HCT116 (cell line): ENCODE measurements at regions not wholly inside any gene's neighbourhood (a gene's known extent, or its start where the extent isn't known, plus 50 kb on each side); places are given as distances from the start of the nearest gene placed in this dataset.

Source experiments
- CBX3 ChIP-seq: IDR thresholded peaks from 2 replicates; pipeline ENCODE4 v1.6.1; 2012; ENCODE audit warnings: low read depth
- EZH2 ChIP-seq: fragments of 200-600 bp; sonication (generic); IDR thresholded peaks from 2 replicates; pipeline ENCODE4 v1.6.1; 2017; ENCODE audit warnings: antibody characterized with exemption, mixed run types
- EZH2phosphoT487 ChIP-seq: fragments of 200-600 bp; IDR thresholded peaks from 2 replicates; pipeline ENCODE4 v1.6.1; 2018; ENCODE audit warnings: antibody characterized with exemption, borderline replicate concordance
- JUND ChIP-seq: IDR thresholded peaks from 2 replicates; pipeline ENCODE4 v1.6.1; 2012
- POLR2A ChIP-seq: IDR thresholded peaks from 2 replicates; pipeline ENCODE4 v1.7.0; 2011; ENCODE audit warnings: borderline replicate concordance; ENCODE audit not compliant: insufficient read depth, insufficient read length; ENCODE audit errors: extremely low read depth
- POLR2AphosphoS5 ChIP-seq: IDR thresholded peaks from 2 replicates; pipeline ENCODE4 v1.6.1; 2011; ENCODE audit warnings: mild to moderate bottlenecking, low read depth, low read length, moderate library complexity
- RAD21 ChIP-seq: IDR thresholded peaks from 2 replicates; pipeline ENCODE4 v1.6.1; 2012; ENCODE audit warnings: low read depth, mild to moderate bottlenecking
- SP1 ChIP-seq: IDR thresholded peaks from 2 replicates; pipeline ENCODE4 v1.6.1; 2012; ENCODE audit warnings: low read depth
- TCF7L2 ChIP-seq: IDR thresholded peaks from 2 replicates; pipeline ENCODE4 v1.7.0; 2011; ENCODE audit warnings: borderline replicate concordance, inconsistent platforms; ENCODE audit not compliant: insufficient read depth, insufficient read length; ENCODE audit errors: extremely low read depth
- YY1 ChIP-seq: IDR thresholded peaks from 2 replicates; pipeline ENCODE4 v1.6.1; 2011; ENCODE audit warnings: low read length, low read depth, moderate library complexity, mild to moderate bottlenecking; ENCODE audit not compliant: insufficient replicate concordance; ENCODE audit errors: extremely low read depth
- TF ChIP-seq, protein P1 (sequence below): IDR thresholded peaks from 2 replicates; pipeline ENCODE4 v1.6.1; 2012; ENCODE audit warnings: low read depth
- TF ChIP-seq, protein P2 (sequence below), 3 experiments: fragments of 200-600 bp in 1 of 3; sonication (generic) in 1 of 3; IDR thresholded peaks in 2 of 3; conservative IDR thresholded peaks in 1 of 3; 2 replicates each; pipeline ENCODE4 v1.5.1; 2012 to 2017; ENCODE audit warnings: low read depth in 2 of 3, low read length in 2 of 3, antibody characterized with exemption in 1 of 3, borderline replicate concordance in 1 of 3, control low read depth in 1 of 3, mild to moderate bottlenecking in 1 of 3, mixed read lengths in 1 of 3, mixed run types in 1 of 3, moderate library complexity in 1 of 3; ENCODE audit not compliant: insufficient read depth in 1 of 3
- TF ChIP-seq, protein P3 (sequence below): IDR thresholded peaks from 2 replicates; pipeline ENCODE4 v1.6.1; 2012
- TF ChIP-seq, protein P4 (sequence below): IDR thresholded peaks from 2 replicates; pipeline ENCODE4 v1.6.1; 2012

DNA sequence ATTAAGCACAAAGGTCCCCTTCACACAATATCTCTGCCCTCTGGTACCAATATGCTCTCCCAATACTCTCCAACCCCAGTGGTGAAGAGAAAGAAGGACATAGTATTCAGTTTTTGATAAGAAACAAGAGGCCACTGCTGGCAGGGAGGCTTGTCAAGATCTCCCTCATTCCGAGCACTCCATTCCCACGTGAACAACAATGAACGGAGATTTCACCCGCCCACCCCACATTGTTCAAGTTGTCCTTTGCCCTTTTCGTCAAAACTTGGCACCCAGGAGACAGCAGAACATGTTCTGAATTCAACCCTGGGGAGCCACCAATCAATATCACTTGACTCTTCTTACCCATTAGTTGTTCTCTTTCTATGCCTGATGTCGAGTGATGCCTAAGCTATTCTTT, 54.2 kb upstream of the SLC25A4 start:
- TF ChIP-seq, protein P1, sequence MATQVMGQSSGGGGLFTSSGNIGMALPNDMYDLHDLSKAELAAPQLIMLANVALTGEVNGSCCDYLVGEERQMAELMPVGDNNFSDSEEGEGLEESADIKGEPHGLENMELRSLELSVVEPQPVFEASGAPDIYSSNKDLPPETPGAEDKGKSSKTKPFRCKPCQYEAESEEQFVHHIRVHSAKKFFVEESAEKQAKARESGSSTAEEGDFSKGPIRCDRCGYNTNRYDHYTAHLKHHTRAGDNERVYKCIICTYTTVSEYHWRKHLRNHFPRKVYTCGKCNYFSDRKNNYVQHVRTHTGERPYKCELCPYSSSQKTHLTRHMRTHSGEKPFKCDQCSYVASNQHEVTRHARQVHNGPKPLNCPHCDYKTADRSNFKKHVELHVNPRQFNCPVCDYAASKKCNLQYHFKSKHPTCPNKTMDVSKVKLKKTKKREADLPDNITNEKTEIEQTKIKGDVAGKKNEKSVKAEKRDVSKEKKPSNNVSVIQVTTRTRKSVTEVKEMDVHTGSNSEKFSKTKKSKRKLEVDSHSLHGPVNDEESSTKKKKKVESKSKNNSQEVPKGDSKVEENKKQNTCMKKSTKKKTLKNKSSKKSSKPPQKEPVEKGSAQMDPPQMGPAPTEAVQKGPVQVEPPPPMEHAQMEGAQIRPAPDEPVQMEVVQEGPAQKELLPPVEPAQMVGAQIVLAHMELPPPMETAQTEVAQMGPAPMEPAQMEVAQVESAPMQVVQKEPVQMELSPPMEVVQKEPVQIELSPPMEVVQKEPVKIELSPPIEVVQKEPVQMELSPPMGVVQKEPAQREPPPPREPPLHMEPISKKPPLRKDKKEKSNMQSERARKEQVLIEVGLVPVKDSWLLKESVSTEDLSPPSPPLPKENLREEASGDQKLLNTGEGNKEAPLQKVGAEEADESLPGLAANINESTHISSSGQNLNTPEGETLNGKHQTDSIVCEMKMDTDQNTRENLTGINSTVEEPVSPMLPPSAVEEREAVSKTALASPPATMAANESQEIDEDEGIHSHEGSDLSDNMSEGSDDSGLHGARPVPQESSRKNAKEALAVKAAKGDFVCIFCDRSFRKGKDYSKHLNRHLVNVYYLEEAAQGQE = no peak
- no peak for TF ChIP-seq EZH2
- TF ChIP-seq, protein P2, sequence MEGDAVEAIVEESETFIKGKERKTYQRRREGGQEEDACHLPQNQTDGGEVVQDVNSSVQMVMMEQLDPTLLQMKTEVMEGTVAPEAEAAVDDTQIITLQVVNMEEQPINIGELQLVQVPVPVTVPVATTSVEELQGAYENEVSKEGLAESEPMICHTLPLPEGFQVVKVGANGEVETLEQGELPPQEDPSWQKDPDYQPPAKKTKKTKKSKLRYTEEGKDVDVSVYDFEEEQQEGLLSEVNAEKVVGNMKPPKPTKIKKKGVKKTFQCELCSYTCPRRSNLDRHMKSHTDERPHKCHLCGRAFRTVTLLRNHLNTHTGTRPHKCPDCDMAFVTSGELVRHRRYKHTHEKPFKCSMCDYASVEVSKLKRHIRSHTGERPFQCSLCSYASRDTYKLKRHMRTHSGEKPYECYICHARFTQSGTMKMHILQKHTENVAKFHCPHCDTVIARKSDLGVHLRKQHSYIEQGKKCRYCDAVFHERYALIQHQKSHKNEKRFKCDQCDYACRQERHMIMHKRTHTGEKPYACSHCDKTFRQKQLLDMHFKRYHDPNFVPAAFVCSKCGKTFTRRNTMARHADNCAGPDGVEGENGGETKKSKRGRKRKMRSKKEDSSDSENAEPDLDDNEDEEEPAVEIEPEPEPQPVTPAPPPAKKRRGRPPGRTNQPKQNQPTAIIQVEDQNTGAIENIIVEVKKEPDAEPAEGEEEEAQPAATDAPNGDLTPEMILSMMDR (IDR thresholded peaks at IDR 0.05 in 2 of 3, conservative IDR thresholded peaks at IDR 0.05 in 1 of 3; ENCODE audit: borderline replicate concordance in 1 of 3, insufficient read depth in 1 of 3, low read depth in 2 of 3, low read length in 2 of 3) = no peak
- TF ChIP-seq SP1 = no peak
- TF ChIP-seq POLR2A = no peak
- TF ChIP-seq TCF7L2 = no peak
- no peak for TF ChIP-seq CBX3
- no peak for TF ChIP-seq EZH2phosphoT487
- TF ChIP-seq JUND = no peak
- no peak for TF ChIP-seq POLR2AphosphoS5
- TF ChIP-seq, protein P3, sequence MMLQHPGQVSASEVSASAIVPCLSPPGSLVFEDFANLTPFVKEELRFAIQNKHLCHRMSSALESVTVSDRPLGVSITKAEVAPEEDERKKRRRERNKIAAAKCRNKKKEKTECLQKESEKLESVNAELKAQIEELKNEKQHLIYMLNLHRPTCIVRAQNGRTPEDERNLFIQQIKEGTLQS = no peak
- no peak for TF ChIP-seq RAD21
- TF ChIP-seq, protein P4, sequence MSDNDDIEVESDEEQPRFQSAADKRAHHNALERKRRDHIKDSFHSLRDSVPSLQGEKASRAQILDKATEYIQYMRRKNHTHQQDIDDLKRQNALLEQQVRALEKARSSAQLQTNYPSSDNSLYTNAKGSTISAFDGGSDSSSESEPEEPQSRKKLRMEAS = no peak
- TF ChIP-seq YY1 = no peak
